K562 (cell line): ENCODE measurements at regions not wholly inside any gene's neighbourhood (a gene's known extent, or its start where the extent isn't known, plus 50 kb on each side); places are given as distances from the start of the nearest gene placed in this dataset.

Experiments
- ATAC-seq: fragments of 200-7000 bp; cut with Tn5 transposase; 3 replicates; pipeline ENCODE4 v1.9.1; 2020; ENCODE audit warnings: moderate library complexity
- BruUV-seq: library from RNA; stranded (reverse); fragments of 400-500 nt; replicated peaks from 2 replicates; lab custom pipeline; 2021; lab: Mats Ljungman, UMichigan
- CTCF ChIA-PET: fragments of 300-600 bp; formaldehyde crosslinking; extraction: SDS; loops from one replicate; lab custom pipeline; 2021; ENCODE audit warnings: low intra/inter-chr PET ratio; lab: Yijun Ruan, JAX
- POLR2A ChIA-PET: fragments of 300-600, 350-650 bp; sonication (Branson Sonifier 250); formaldehyde crosslinking; extraction: SDS; loops from one replicate; lab custom pipeline; 2021; ENCODE audit warnings: antibody characterized with exemption, inconsistent platforms; lab: Yijun Ruan, JAX
- DNase-seq, 4 experiments: peaks; one replicate each; pipeline versions ENCODE4 v3.0.0 to v3.0.0-alpha.2; 2011 to 2018; ENCODE audit warnings: low spot score in 3 of 4, mixed read lengths in 3 of 4; ENCODE audit errors: extremely low read depth in 1 of 4
- FAIRE-seq: peaks from 2 replicates; lab custom pipeline; 2011; peaks lifted over from hg19 to GRCh38; lab: Jason Lieb, UNC
- H2AFZ ChIP-seq: 2 replicates; pipeline ENCODE4 v1.6.0; 2011; ENCODE audit warnings: low read depth, low read length, control low read depth, inconsistent platforms
- H3K27ac ChIP-seq: fragments of 200-600 bp; 3 replicates; pipeline ENCODE4 v1.8.0; 2011; ENCODE audit warnings: low read depth, mild to moderate bottlenecking, control low read depth, inconsistent platforms, low read length, moderate library complexity, mixed read lengths; ENCODE audit errors: extremely low read depth
- H3K27me3 ChIP-seq, 2 experiments: fragments of 300-600 bp in 1 of 2; 2 replicates in 1 of 2; 3 replicates in 1 of 2; pipeline versions ENCODE4 v1.6.0 to v1.8.0; 2011; ENCODE audit warnings: inconsistent platforms in 2 of 2, low read length in 2 of 2, mild to moderate bottlenecking in 1 of 2, mixed read lengths in 1 of 2, moderate library complexity in 1 of 2; ENCODE audit not compliant: control insufficient read depth in 2 of 2, insufficient read depth in 2 of 2
- H3K36me3 ChIP-seq: fragments of 300-600 bp; 3 replicates; pipeline ENCODE4 v1.8.0; 2011; ENCODE audit warnings: mild to moderate bottlenecking, low read length, inconsistent platforms; ENCODE audit not compliant: control insufficient read depth, insufficient read depth
- H3K4me1 ChIP-seq, 2 experiments: fragments of 200-600 bp in 1 of 2; replicated peaks in 1 of 2; 2 replicates in 1 of 2; 3 replicates in 1 of 2; pipeline versions ENCODE4 v1.5.1 to v1.8.0; 2011; ENCODE audit warnings: inconsistent platforms in 2 of 2, low read length in 2 of 2, mild to moderate bottlenecking in 1 of 2, mixed read lengths in 1 of 2, moderate library complexity in 1 of 2; ENCODE audit not compliant: control insufficient read depth in 2 of 2, insufficient read depth in 2 of 2
- H3K4me2 ChIP-seq: 2 replicates; pipeline ENCODE4 v1.6.1; 2011; ENCODE audit warnings: low read length, control low read depth, inconsistent platforms, mixed read lengths; ENCODE audit not compliant: insufficient read depth
- H3K4me3 ChIP-seq: fragments of 200-600 bp; sonication (generic), shearing (Covaris generic); 2 replicates; pipeline ENCODE4 v1.5.1; 2016; ENCODE audit warnings: control low read depth, inconsistent platforms
- H3K79me2 ChIP-seq: fragments of 200-600 bp; 3 replicates; pipeline ENCODE4 v1.8.0; 2011; ENCODE audit warnings: low read length, inconsistent platforms; ENCODE audit not compliant: control insufficient read depth, insufficient read depth
- H3K9ac ChIP-seq, 2 experiments: 2 replicates each; pipeline versions ENCODE4 v1.6.0 to v1.6.1; 2011; ENCODE audit warnings: low read depth in 2 of 2, low read length in 2 of 2, control low read depth in 1 of 2, inconsistent platforms in 1 of 2, mild to moderate bottlenecking in 1 of 2, mixed read lengths in 1 of 2; ENCODE audit not compliant: insufficient read depth in 1 of 2
- H3K9me1 ChIP-seq: one replicate; pipeline ENCODE4 v1.6.0; 2011; ENCODE audit warnings: inconsistent platforms, mild to moderate bottlenecking, low read length, moderate library complexity; ENCODE audit not compliant: control insufficient read depth, insufficient read depth
- H3K9me3 ChIP-seq: replicated peaks from 2 replicates; pipeline ENCODE4 v1.5.1; 2011; ENCODE audit warnings: low read depth, low read length, inconsistent platforms; ENCODE audit not compliant: control insufficient read depth, insufficient read depth
- H4K20me1 ChIP-seq: replicated peaks from 2 replicates; pipeline ENCODE4 v1.6.1; 2011; ENCODE audit warnings: low read length, inconsistent platforms, mixed read lengths; ENCODE audit not compliant: control insufficient read depth, insufficient read depth
- POLR3G ChIP-seq: IDR thresholded peaks from 2 replicates; pipeline ENCODE4 v1.6.1; 2011; ENCODE audit not compliant: insufficient read length, insufficient replicate concordance; ENCODE audit errors: extremely low read depth
- SP2 ChIP-seq: IDR thresholded peaks from 2 replicates; pipeline ENCODE4 v1.6.1; 2011; ENCODE audit warnings: mild to moderate bottlenecking, low read depth, low read length, moderate library complexity; ENCODE audit not compliant: poor library complexity, severe bottlenecking; ENCODE audit errors: extremely low read depth
- ZKSCAN3 ChIP-seq: fragments of 250-450 bp; sonication (Bioruptor Pico); IDR thresholded peaks from 2 replicates; pipeline ENCODE4 v1.4.0; 2020
- ZNF57 ChIP-seq: fragments of 450-650 bp; formaldehyde crosslinking; IDR thresholded peaks from 2 replicates; pipeline ENCODE4 v1.4.0; 2020; ENCODE audit warnings: mild to moderate bottlenecking, moderate library complexity
- ZNF75A ChIP-seq: fragments of 450-650 bp; formaldehyde crosslinking; IDR thresholded peaks from 2 replicates; pipeline ENCODE4 v1.4.0; 2020; ENCODE audit warnings: mild to moderate bottlenecking
- WGBS: fragments of 100-300 bp; shearing (Covaris generic); methylation state at CpG from one replicate; pipeline ENCODE4 v1.1.6; 2016; ENCODE audit warnings: low coverage, mixed read lengths; ENCODE audit not compliant: insufficient coverage; ENCODE audit errors: missing lambda C conversion rate; 5-methylcytosine and 5-hydroxymethylcytosine counted together
- in situ Hi-C: fragments of 300-500 bp; cut with MboI; formaldehyde crosslinking; loops from 4 replicates; pipeline ENCODE4 v1.15.0; 2018; ENCODE audit warnings: inconsistent platforms, mixed read lengths
- intact Hi-C: fragments of 100-400 bp; cut with micrococcal nuclease; formaldehyde crosslinking; loops from 2 replicates; pipeline ENCODE4 v1.14.2; 2022
- TF ChIP-seq, protein P1 (sequence below): sonication (generic); formaldehyde crosslinking; IDR thresholded peaks from 2 replicates; pipeline ENCODE4 v1.8.1; 2023; ENCODE audit warnings: mild to moderate bottlenecking, missing genetic modification reagents, moderate library complexity

DNA sequence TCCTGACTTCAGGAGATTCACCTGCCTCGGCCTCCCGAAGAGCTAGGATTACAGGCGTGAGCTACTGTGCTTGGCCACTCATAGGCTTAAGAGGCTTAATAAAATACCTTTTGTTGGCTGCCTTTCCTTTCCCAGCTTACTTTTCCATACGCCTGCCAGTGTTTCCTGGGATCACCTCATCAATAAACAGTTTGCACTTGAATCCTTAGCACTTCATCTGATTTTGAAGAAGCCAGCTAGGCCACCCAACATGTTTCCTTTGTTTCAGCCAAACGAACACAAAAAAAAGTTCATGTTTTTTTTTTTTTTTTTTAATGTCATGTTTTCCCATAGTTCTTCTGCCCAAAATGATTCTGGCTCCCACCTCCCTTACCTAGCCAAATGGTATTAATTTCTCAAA lies 92.3 kb downstream of the RAP2B start:
- Histone ChIP-seq H2AFZ (no peak overlapping the region), H3K4me2 (no peak overlapping the region), H4K20me1 (no peaks in the 10 kb centered on the region), H3K4me1 (no peaks in the 10 kb centered on the region), H3K9me1 (no peaks in the 10 kb centered on the region), H3K27ac (no peak overlapping the region), H3K79me2 (no peaks in the 10 kb centered on the region), H3K27me3 (no peaks in the 10 kb centered on the region), H3K36me3 (no peaks in the 10 kb centered on the region), H3K9ac (no peak overlapping the region), H3K4me3 (no peak overlapping the region), H3K9me3 (no peaks in the 10 kb centered on the region)
- intact Hi-C loops (no loop called here), in situ Hi-C loops (no loop called here)
- 68% methylated on average over 5 of the region's 5 CpGs for WGBS
- FAIRE-seq (no peak), ATAC-seq (no peak), DNase-seq (no peak)
- BruUV-seq, result no TSS peak
- CTCF ChIA-PET, result interaction anchor here (0.7 kb wide), 1 partner anchor 20 kb away, joined by 5 read pairs; no protein-coding TSS in a partner anchor
- TF ChIP-seq ZKSCAN3 (no peak), POLR3G (no peak), SP2 (no peak), ZNF57 (CRISPR knock-in tag) (no peak), ZNF75A (no peak)
- TF ChIP-seq, protein P1, sequence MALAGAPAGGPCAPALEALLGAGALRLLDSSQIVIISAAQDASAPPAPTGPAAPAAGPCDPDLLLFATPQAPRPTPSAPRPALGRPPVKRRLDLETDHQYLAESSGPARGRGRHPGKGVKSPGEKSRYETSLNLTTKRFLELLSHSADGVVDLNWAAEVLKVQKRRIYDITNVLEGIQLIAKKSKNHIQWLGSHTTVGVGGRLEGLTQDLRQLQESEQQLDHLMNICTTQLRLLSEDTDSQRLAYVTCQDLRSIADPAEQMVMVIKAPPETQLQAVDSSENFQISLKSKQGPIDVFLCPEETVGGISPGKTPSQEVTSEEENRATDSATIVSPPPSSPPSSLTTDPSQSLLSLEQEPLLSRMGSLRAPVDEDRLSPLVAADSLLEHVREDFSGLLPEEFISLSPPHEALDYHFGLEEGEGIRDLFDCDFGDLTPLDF (CRISPR knock-in tag), result no peak
- POLR2A ChIA-PET, result interaction anchor here (1.6 kb wide), 1 partner anchor 9 kb away, joined by 3 read pairs; no protein-coding TSS in a partner anchor
